PC-3 (cell line): ENCODE measurements at regions not wholly inside any gene's neighbourhood (a gene's known extent, or its start where the extent isn't known, plus 50 kb on each side); places are given as distances from the start of the nearest gene placed in this dataset.

Experiments
- CTCF ChIP-seq: fragments of 300-600 bp; sonication (generic); conservative IDR thresholded peaks from 2 replicates; pipeline ENCODE4 v1.5.1; 2017; ENCODE audit warnings: antibody characterized with exemption, low read depth, mild to moderate bottlenecking, low read length
- EZH2 ChIP-seq: fragments of 300-600 bp; sonication (generic); IDR thresholded peaks from one replicate; pipeline ENCODE4 v1.6.1; 2017; ENCODE audit warnings: antibody characterized with exemption, mild to moderate bottlenecking, low read length; ENCODE audit not compliant: unreplicated experiment
- EZH2phosphoT487 ChIP-seq: fragments of 300-600 bp; sonication (generic); IDR thresholded peaks from 2 replicates; pipeline ENCODE4 v1.6.1; 2018; ENCODE audit warnings: mild to moderate bottlenecking, antibody characterized with exemption, low read length, borderline replicate concordance

DNA sequence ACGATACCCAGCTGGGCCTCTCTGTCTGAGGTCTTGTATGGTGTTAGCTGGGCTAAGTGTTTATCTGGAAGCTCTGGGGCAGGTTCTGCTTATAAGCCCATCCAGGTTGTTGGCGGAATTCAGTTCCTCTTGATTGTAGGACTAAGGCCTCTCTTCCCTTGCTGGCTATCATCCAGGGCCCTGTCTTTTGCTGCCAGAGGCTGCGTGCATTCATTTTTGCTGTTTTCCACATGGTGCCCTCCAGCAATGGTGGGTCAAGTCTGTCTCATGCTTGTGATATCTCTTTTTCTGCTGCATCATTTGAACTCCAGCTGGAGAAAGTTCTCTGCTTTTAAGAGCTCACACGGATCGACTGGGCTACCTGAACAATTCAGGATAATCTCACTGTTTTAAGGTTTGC, 105.7 kb upstream of the ZNF618 start:
- no peak for TF ChIP-seq CTCF
- no peak for TF ChIP-seq EZH2
- no peak for TF ChIP-seq EZH2phosphoT487
